CD4-positive, alpha-beta T cell treated with Interferon alpha-2 for 1 hour (primary cell): ENCODE measurements at regions not wholly inside any gene's neighbourhood (a gene's known extent, or its start where the extent isn't known, plus 50 kb on each side); places are given as distances from the start of the nearest gene placed in this dataset.
"Not testable (repeated sequence)": the region's sequence is repeated elsewhere in the genome, so short reads cannot be mapped to it uniquely, and the experiment has no call there.

Source experiments
- DNase-seq, 2 donors: peaks; one replicate each; pipeline ENCODE4 v3.0.0-alpha.2; 2020 to 2022

DNA sequence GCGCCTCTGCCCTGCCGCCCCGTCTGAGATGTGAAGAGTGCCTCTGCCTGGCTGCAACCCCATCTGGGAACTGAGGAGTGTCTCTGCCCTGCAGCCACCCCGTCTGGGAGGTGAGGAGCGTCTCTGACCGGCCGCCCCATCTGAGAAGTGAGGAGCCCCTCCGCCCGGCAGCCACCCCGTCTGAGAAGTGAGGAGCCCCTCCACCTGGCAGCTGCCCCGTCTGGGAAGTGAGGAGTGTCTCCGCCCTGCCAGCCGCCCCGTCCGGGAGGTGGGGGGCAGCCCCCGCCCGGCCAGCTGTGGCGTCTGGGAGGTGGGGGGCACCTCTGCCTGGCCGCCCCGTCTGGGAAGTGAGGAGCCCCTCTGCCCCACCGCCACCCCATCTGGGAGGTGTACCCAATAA, 110.4 kb downstream of the PRKAB2 start:
- DNase-seq: not testable (repeated sequence)

- no peak for DNase-seq
Observed at GRCh38 chr1:147053269-147053668, 115.1 kb downstream of the NBPF12 start.

DNA sequence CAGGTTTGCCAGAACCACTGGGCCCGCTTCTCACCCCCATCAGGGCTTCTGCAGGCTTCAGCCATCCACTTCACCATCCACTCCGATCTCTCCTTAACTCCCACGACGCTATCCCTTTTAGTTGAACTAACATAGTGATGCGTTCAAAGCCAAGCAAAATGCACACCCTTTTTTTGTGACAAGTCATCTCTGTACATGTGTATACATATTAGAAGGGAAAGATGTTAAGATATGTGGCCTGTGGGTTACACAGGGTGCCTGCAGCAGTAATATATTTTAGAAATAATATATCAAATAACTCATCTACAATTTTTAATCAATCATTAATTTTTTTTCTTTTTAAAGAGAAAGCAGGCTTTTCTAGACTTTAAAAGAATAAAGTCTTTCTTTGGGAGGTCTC, 114.6 kb downstream of the NBPF12 start:
- no peak for DNase-seq

DNA sequence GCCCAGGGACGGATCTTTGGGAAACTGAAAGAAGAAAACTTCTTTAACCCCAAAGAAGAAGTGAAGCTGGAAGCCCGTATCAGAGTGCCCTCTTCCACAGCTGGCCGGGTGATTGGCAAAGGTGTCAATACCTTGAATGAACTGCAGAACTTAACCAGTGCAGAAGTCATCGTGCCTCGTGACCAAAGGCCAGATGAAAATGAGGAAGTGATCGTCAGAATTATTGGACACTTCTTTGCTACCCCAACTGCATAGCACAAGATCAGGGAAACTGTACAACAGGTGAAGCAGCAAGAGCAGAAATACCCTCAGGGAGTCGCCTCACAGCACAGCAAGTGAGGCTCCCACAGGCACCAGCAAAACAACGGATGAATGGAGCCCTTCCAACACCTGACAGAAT, 114.0 kb downstream of the NBPF12 start:
- DNase-seq: no peak

DNA sequence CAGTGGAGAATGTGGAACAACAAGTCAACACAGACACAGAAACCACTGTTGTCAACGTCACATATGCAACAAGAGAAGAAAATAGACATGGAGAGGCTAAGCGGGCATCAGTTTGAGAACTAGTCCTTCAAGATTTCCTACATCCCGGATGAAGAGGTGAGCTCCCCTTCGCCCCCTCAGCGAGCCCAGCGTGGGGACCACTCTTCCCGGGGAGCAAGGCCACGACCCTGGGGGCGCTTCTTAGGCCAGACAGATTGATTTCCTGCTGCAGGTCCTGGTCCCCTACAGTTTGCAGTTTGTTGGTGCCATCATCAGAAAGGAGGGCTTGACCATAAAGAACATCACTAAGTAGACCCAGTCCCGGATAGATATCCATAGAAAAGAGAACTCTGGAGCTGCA, 113.0 kb downstream of the NBPF12 start:
- DNase-seq: no peak

GRCh38 chr1:147050654-147051053, 112.5 kb downstream of the NBPF12 start:
- DNase-seq: no peak

DNA sequence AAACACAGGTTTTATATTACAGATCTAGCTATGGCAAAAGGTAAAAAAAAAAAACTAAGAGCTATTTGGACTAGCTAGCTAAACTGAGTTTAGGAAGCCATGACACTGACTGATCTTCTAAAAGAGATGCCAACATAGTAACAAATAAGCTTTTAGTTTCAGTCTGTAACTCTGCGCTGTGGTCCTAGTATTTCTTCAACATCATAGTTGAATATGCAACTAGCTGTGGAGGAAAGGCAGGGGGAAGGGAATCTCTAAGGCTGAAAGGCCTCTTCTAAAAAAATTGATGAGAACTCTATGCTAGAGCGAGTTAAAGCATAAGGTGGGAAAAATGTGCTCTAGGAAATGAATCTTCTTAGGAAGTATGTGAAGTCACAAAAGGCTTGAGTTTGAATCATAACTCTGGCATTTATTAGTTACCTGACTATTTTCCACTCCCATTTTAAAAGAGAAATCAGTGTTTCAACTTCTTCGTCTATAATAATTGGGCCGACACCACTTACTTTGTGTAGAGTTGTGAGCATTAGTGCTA, 108.8 kb downstream of the NBPF12 start:
- DNase-seq: not testable (repeated sequence)

DNA sequence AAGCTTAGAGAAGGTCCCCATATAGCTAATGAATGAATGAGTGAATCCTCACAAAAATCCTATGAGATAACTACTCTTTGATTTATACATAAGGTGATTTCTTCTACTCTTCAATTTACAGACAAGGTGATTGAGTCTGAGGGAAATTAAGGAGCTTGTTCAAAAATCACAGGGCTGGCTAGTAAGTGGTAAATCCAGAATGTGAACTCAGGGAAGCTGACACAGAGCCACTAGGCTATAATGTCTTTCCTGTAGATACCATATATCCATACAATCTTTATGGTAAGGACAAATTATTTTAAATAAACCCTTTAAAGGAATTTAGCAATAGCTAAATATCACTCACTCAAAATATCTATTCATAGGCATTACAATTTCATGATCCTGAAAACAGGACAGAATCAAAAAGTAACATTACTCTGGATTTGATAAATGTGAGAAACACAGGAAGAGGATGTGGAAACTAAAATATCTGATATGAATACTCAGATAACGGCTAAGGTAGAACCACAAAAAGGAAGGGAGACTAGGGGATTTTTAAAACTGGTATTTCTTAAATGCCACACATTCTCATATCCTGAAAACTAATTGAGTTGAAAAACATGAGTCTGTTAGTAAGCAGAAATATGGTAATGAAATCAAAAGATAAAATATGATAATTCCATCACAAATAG, 108.2 kb downstream of the NBPF12 start:
- DNase-seq: peak in 1 of 2 donors; percentile 24
